MM.1S (cell line): ENCODE measurements at regions not wholly inside any gene's neighbourhood (a gene's known extent, or its start where the extent isn't known, plus 50 kb on each side); places are given as distances from the start of the nearest gene placed in this dataset.

ENCODE experiments used
- DNase-seq: peaks from one replicate; pipeline ENCODE4 v3.0.0-alpha.2; 2015
- H2AFZ ChIP-seq: fragments of 300-600 bp; sonication (generic); 2 replicates; pipeline ENCODE4 v1.6.0; 2016; ENCODE audit warnings: antibody characterized with exemption, low read length
- H3F3A ChIP-seq: fragments of 300-600 bp; sonication (generic); 2 replicates; pipeline ENCODE4 v1.6.1; 2016; ENCODE audit warnings: mild to moderate bottlenecking, antibody characterized with exemption, low read length, moderate library complexity, mixed read lengths; ENCODE audit not compliant: insufficient read depth
- H3K27ac ChIP-seq: fragments of 300-600 bp; sonication (generic); 2 replicates; pipeline ENCODE4 v1.5.1; 2016; ENCODE audit warnings: mild to moderate bottlenecking, low read length
- H3K27me3 ChIP-seq: fragments of 300-600 bp; sonication (generic); replicated peaks from 2 replicates; pipeline ENCODE4 v1.6.0; 2016; ENCODE audit warnings: low read length; ENCODE audit not compliant: insufficient read depth
- H3K36me3 ChIP-seq: fragments of 300-600 bp; sonication (generic); replicated peaks from 2 replicates; pipeline ENCODE4 v1.6.1; 2016; ENCODE audit warnings: mild to moderate bottlenecking, low read length, mixed read lengths; ENCODE audit not compliant: insufficient read depth
- H3K4me1 ChIP-seq: fragments of 300-600 bp; sonication (generic); 2 replicates; pipeline ENCODE4 v1.6.1; 2016; ENCODE audit warnings: low read length, mixed read lengths
- H3K4me2 ChIP-seq: fragments of 300-600 bp; sonication (generic); 2 replicates; pipeline ENCODE4 v1.6.0; 2016; ENCODE audit warnings: low read depth, low read length
- H3K4me3 ChIP-seq: fragments of 300-600 bp; sonication (generic); 2 replicates; pipeline ENCODE4 v1.5.1; 2016; ENCODE audit warnings: low read length, mixed read lengths
- H3K79me2 ChIP-seq: fragments of 300-600 bp; sonication (generic); 2 replicates; pipeline ENCODE4 v1.6.1; 2016; ENCODE audit warnings: mixed run types, low read length, mixed read lengths
- H3K9ac ChIP-seq: fragments of 300-600 bp; sonication (generic); 2 replicates; pipeline ENCODE4 v1.6.1; 2016; ENCODE audit warnings: low read length, mixed read lengths
- H3K9me2 ChIP-seq: fragments of 300-600 bp; sonication (generic); replicated peaks from 2 replicates; pipeline ENCODE4 v1.6.1; 2016; ENCODE audit warnings: mild to moderate bottlenecking, low read length, mixed read lengths; ENCODE audit not compliant: insufficient read depth
- H3K9me3 ChIP-seq: fragments of 300-600 bp; sonication (generic); replicated peaks from 2 replicates; pipeline ENCODE4 v1.6.1; 2016; ENCODE audit warnings: mild to moderate bottlenecking, low read length, mixed read lengths; ENCODE audit not compliant: insufficient read depth
- H4K20me1 ChIP-seq: fragments of 300-600 bp; sonication (generic); 2 replicates; pipeline ENCODE4 v1.6.1; 2016; ENCODE audit warnings: mild to moderate bottlenecking, low read length, moderate library complexity, mixed read lengths; ENCODE audit not compliant: insufficient read depth
- CTCF ChIP-seq: fragments of 300-600 bp; sonication (generic); IDR thresholded peaks from 2 replicates; pipeline ENCODE4 v1.5.1; 2016; ENCODE audit warnings: antibody characterized with exemption, low read length, mixed read lengths
- EZH2 ChIP-seq: fragments of 300-600 bp; sonication (generic); optimal IDR thresholded peaks from 2 replicates; pipeline ENCODE3; 2017; ENCODE audit warnings: low read depth, mild to moderate bottlenecking, antibody characterized with exemption, low read length, mixed read lengths
- EZH2phosphoT487 ChIP-seq: fragments of 300-600 bp; sonication (generic); IDR thresholded peaks from 2 replicates; pipeline ENCODE4 v1.6.1; 2018; ENCODE audit warnings: antibody characterized with exemption, low read length

GRCh38 chr1:38525343-38526043 lies 334.1 kb downstream of the RRAGC start:
- Histone ChIP-seq H3K27ac (no peak overlapping the region), H3K4me3 (no peak overlapping the region), H3F3A (peaks cover 12% of the 10 kb centered on the region), H3K79me2 (no peaks in the 10 kb centered on the region), H3K4me1 (peaks cover 18% of the 10 kb centered on the region), H3K36me3 (no peaks in the 10 kb centered on the region), H2AFZ (no peak overlapping the region), H3K9me3 (no peaks in the 10 kb centered on the region), H3K9ac (no peak overlapping the region), H3K9me2 (no peaks in the 10 kb centered on the region), H3K4me2 (no peak overlapping the region), H4K20me1 (no peaks in the 10 kb centered on the region), H3K27me3 (no peaks in the 10 kb centered on the region)
- TF ChIP-seq CTCF (no peak), EZH2phosphoT487 (no peak), EZH2 (no peak)
- DNase-seq: no peak

- no peak overlapping the region for H3K9ac ChIP-seq
- TF ChIP-seq CTCF (no peak), EZH2phosphoT487 (no peak), EZH2 (no peak)
- H2AFZ ChIP-seq: no peak overlapping the region
- no peak overlapping the region for H3K4me3 ChIP-seq
- no peak overlapping the region for H3K27ac ChIP-seq
- H3F3A ChIP-seq: peaks cover 12% of the 10 kb centered on the region
- DNase-seq: no peak
- no peaks in the 10 kb centered on the region for H3K9me3 ChIP-seq
- H4K20me1 ChIP-seq: no peaks in the 10 kb centered on the region
- no peaks in the 10 kb centered on the region for H3K36me3 ChIP-seq
- H3K27me3 ChIP-seq: no peaks in the 10 kb centered on the region
- H3K4me1 ChIP-seq: peaks cover 15% of the 10 kb centered on the region
- no peaks in the 10 kb centered on the region for H3K9me2 ChIP-seq
- H3K79me2 ChIP-seq: no peaks in the 10 kb centered on the region
- H3K4me2 ChIP-seq: no peak overlapping the region
Measured at GRCh38 chr1:38524025-38524641, 335.4 kb downstream of the RRAGC start.

- no peak overlapping the region for H3K9ac ChIP-seq
- no peak overlapping the region for H3K4me2 ChIP-seq
- no peak overlapping the region for H3K4me3 ChIP-seq
- no peaks in the 10 kb centered on the region for H3K9me2 ChIP-seq
- H3F3A ChIP-seq: peaks cover 12% of the 10 kb centered on the region
- H3K36me3 ChIP-seq: no peaks in the 10 kb centered on the region
- no peaks in the 10 kb centered on the region for H4K20me1 ChIP-seq
- H3K9me3 ChIP-seq: no peaks in the 10 kb centered on the region
- H2AFZ ChIP-seq: no peak overlapping the region
- H3K4me1 ChIP-seq: peaks cover 15% of the 10 kb centered on the region
- no peaks in the 10 kb centered on the region for H3K27me3 ChIP-seq
- no peak overlapping the region for H3K27ac ChIP-seq
- H3K79me2 ChIP-seq: no peaks in the 10 kb centered on the region
- no peak for TF ChIP-seq EZH2phosphoT487
- DNase-seq: no peak
Measured at GRCh38 chr1:38523568-38523939, 336.0 kb downstream of the RRAGC start.
